K562 (cell line): ENCODE measurements at regions not wholly inside any gene's neighbourhood (a gene's known extent, or its start where the extent isn't known, plus 50 kb on each side); places are given as distances from the start of the nearest gene placed in this dataset.

Experiments
- ATAC-seq: fragments of 200-7000 bp; cut with Tn5 transposase; 3 replicates; pipeline ENCODE4 v1.9.1; 2020; ENCODE audit warnings: moderate library complexity
- BruUV-seq: library from RNA; stranded (reverse); fragments of 400-500 nt; replicated peaks from 2 replicates; lab custom pipeline; 2021; lab: Mats Ljungman, UMichigan
- CTCF ChIA-PET: fragments of 300-600 bp; formaldehyde crosslinking; extraction: SDS; loops from one replicate; lab custom pipeline; 2021; ENCODE audit warnings: low intra/inter-chr PET ratio; lab: Yijun Ruan, JAX
- POLR2A ChIA-PET: fragments of 300-600, 350-650 bp; sonication (Branson Sonifier 250); formaldehyde crosslinking; extraction: SDS; loops from one replicate; lab custom pipeline; 2021; ENCODE audit warnings: antibody characterized with exemption, inconsistent platforms; lab: Yijun Ruan, JAX
- DNase-seq, 4 experiments: peaks; one replicate each; pipeline versions ENCODE4 v3.0.0 to v3.0.0-alpha.2; 2011 to 2018; ENCODE audit warnings: low spot score in 3 of 4, mixed read lengths in 3 of 4; ENCODE audit errors: extremely low read depth in 1 of 4
- FAIRE-seq: peaks from 2 replicates; lab custom pipeline; 2011; peaks lifted over from hg19 to GRCh38; lab: Jason Lieb, UNC
- H2AFZ ChIP-seq: 2 replicates; pipeline ENCODE4 v1.6.0; 2011; ENCODE audit warnings: low read depth, low read length, control low read depth, inconsistent platforms
- H3K27ac ChIP-seq: fragments of 200-600 bp; 3 replicates; pipeline ENCODE4 v1.8.0; 2011; ENCODE audit warnings: low read depth, mild to moderate bottlenecking, control low read depth, inconsistent platforms, low read length, moderate library complexity, mixed read lengths; ENCODE audit errors: extremely low read depth
- H3K27me3 ChIP-seq, 2 experiments: fragments of 300-600 bp in 1 of 2; 2 replicates in 1 of 2; 3 replicates in 1 of 2; pipeline versions ENCODE4 v1.6.0 to v1.8.0; 2011; ENCODE audit warnings: inconsistent platforms in 2 of 2, low read length in 2 of 2, mild to moderate bottlenecking in 1 of 2, mixed read lengths in 1 of 2, moderate library complexity in 1 of 2; ENCODE audit not compliant: control insufficient read depth in 2 of 2, insufficient read depth in 2 of 2
- H3K36me3 ChIP-seq: fragments of 300-600 bp; 3 replicates; pipeline ENCODE4 v1.8.0; 2011; ENCODE audit warnings: mild to moderate bottlenecking, low read length, inconsistent platforms; ENCODE audit not compliant: control insufficient read depth, insufficient read depth
- H3K4me1 ChIP-seq, 2 experiments: fragments of 200-600 bp in 1 of 2; replicated peaks in 1 of 2; 2 replicates in 1 of 2; 3 replicates in 1 of 2; pipeline versions ENCODE4 v1.5.1 to v1.8.0; 2011; ENCODE audit warnings: inconsistent platforms in 2 of 2, low read length in 2 of 2, mild to moderate bottlenecking in 1 of 2, mixed read lengths in 1 of 2, moderate library complexity in 1 of 2; ENCODE audit not compliant: control insufficient read depth in 2 of 2, insufficient read depth in 2 of 2
- H3K4me2 ChIP-seq: 2 replicates; pipeline ENCODE4 v1.6.1; 2011; ENCODE audit warnings: low read length, control low read depth, inconsistent platforms, mixed read lengths; ENCODE audit not compliant: insufficient read depth
- H3K4me3 ChIP-seq: fragments of 200-600 bp; sonication (generic), shearing (Covaris generic); 2 replicates; pipeline ENCODE4 v1.5.1; 2016; ENCODE audit warnings: control low read depth, inconsistent platforms
- H3K79me2 ChIP-seq: fragments of 200-600 bp; 3 replicates; pipeline ENCODE4 v1.8.0; 2011; ENCODE audit warnings: low read length, inconsistent platforms; ENCODE audit not compliant: control insufficient read depth, insufficient read depth
- H3K9ac ChIP-seq, 2 experiments: 2 replicates each; pipeline versions ENCODE4 v1.6.0 to v1.6.1; 2011; ENCODE audit warnings: low read depth in 2 of 2, low read length in 2 of 2, control low read depth in 1 of 2, inconsistent platforms in 1 of 2, mild to moderate bottlenecking in 1 of 2, mixed read lengths in 1 of 2; ENCODE audit not compliant: insufficient read depth in 1 of 2
- H3K9me1 ChIP-seq: one replicate; pipeline ENCODE4 v1.6.0; 2011; ENCODE audit warnings: inconsistent platforms, mild to moderate bottlenecking, low read length, moderate library complexity; ENCODE audit not compliant: control insufficient read depth, insufficient read depth
- H3K9me3 ChIP-seq: replicated peaks from 2 replicates; pipeline ENCODE4 v1.5.1; 2011; ENCODE audit warnings: low read depth, low read length, inconsistent platforms; ENCODE audit not compliant: control insufficient read depth, insufficient read depth
- H4K20me1 ChIP-seq: replicated peaks from 2 replicates; pipeline ENCODE4 v1.6.1; 2011; ENCODE audit warnings: low read length, inconsistent platforms, mixed read lengths; ENCODE audit not compliant: control insufficient read depth, insufficient read depth
- CSDE1 ChIP-seq, 2 experiments: fragments of 450-650 bp; IDR thresholded peaks; 2 replicates each; pipeline ENCODE4 v1.6.1; 2016; ENCODE audit warnings: mild to moderate bottlenecking in 1 of 2
- MCM2 ChIP-seq: fragments of 450-650 bp; IDR thresholded peaks from 2 replicates; pipeline ENCODE4 v1.6.1; 2017; ENCODE audit warnings: low read depth, mild to moderate bottlenecking
- NFIX ChIP-seq: fragments of 250-450 bp; sonication (Bioruptor Pico); IDR thresholded peaks from 2 replicates; pipeline ENCODE4 v1.4.0; 2020; ENCODE audit warnings: low read depth, mild to moderate bottlenecking, moderate library complexity
- PHB2 ChIP-seq: fragments of 450-650 bp; IDR thresholded peaks from 2 replicates; pipeline ENCODE4 v1.6.1; 2017; ENCODE audit warnings: low read depth
- YY1 ChIP-seq, 3 experiments: IDR thresholded peaks; 2 replicates each; pipeline ENCODE4 v1.6.1; 2011; ENCODE audit warnings: low read length in 2 of 3, mild to moderate bottlenecking in 2 of 3, moderate library complexity in 2 of 3, borderline replicate concordance in 1 of 3, control low read depth in 1 of 3, low read depth in 1 of 3; ENCODE audit not compliant: insufficient read depth in 3 of 3, insufficient replicate concordance in 2 of 3, control insufficient read depth in 1 of 3, insufficient read length in 1 of 3; ENCODE audit errors: extremely low read depth in 1 of 3
- WGBS: fragments of 100-300 bp; shearing (Covaris generic); methylation state at CpG from one replicate; pipeline ENCODE4 v1.1.6; 2016; ENCODE audit warnings: low coverage, mixed read lengths; ENCODE audit not compliant: insufficient coverage; ENCODE audit errors: missing lambda C conversion rate; 5-methylcytosine and 5-hydroxymethylcytosine counted together
- in situ Hi-C: fragments of 300-500 bp; cut with MboI; formaldehyde crosslinking; loops from 4 replicates; pipeline ENCODE4 v1.15.0; 2018; ENCODE audit warnings: inconsistent platforms, mixed read lengths
- intact Hi-C: fragments of 100-400 bp; cut with micrococcal nuclease; formaldehyde crosslinking; loops from 2 replicates; pipeline ENCODE4 v1.14.2; 2022
- TF ChIP-seq, protein P1 (sequence below): sonication (generic); formaldehyde crosslinking; IDR thresholded peaks from 2 replicates; pipeline ENCODE4 v1.8.1; 2023; ENCODE audit warnings: mild to moderate bottlenecking, missing genetic modification reagents
- TF ChIP-seq, protein P2 (sequence below): sonication (generic); formaldehyde crosslinking; IDR thresholded peaks from 2 replicates; pipeline ENCODE4 v1.8.1; 2023; ENCODE audit warnings: missing genetic modification reagents, mild to moderate bottlenecking, borderline replicate concordance
- TF ChIP-seq, protein P3 (sequence below), 2 experiments: fragments of 450-650 bp; conservative IDR thresholded peaks; 2 replicates each; pipeline ENCODE4 v1.6.1; 2017; ENCODE audit warnings: mild to moderate bottlenecking in 2 of 2, moderate library complexity in 2 of 2

DNA sequence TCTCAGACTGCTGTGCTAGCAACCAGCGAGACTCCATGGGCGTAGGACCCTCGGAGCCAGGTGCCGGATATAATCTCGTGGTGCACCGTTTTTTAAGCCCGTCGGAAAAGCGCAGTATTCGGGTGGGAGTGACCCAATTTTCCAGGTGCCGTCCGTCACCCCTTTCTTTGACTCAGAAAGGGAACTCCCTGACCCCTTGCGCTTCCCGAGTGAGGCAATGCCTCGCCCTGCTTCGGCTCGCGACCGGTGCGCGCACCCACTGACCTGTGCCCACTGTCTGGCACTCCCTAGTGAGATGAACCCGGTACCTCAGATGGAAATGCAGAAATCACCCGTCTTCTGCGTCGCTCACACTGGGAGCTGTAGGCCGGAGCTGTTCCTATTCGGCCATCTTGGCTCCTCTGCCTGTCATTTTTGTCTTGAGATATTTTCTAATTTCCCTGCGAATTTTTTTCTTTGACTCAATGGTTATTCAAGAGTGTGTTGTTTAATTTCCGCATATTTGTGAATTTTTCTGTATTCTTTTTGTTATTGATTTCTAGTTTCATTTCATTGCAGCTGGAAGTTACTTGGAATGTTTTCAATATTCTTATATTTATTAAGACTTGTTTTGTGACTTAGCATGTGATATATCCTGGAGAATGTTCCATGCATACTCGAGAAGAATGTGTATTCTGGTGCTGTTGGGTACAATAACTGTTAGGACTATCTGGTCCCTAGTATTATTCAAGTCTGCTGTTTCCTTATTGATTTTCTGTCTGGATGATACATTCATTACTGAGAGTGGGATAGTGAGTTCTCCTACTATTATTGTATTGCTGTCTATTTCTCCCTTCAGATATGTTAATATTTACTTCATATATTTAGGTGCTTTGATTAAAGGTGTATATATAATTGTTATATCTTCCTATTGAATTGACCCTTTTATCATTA, 125.3 kb upstream of the ASB18 start (continued):
- TF ChIP-seq YY1 (IDR thresholded peaks at IDR 0.05; ENCODE audit: borderline replicate concordance in 1 of 3, control insufficient read depth in 1 of 3, extremely low read depth in 1 of 3, insufficient read depth in 3 of 3, insufficient read length in 1 of 3, insufficient replicate concordance in 2 of 3, low read depth in 1 of 3, low read length in 2 of 3), result peak in 1 of 3 experiments; percentile 33
- TF ChIP-seq, all 486 proteins: peak for 10; not testable (repeated sequence) for 476

DNA sequence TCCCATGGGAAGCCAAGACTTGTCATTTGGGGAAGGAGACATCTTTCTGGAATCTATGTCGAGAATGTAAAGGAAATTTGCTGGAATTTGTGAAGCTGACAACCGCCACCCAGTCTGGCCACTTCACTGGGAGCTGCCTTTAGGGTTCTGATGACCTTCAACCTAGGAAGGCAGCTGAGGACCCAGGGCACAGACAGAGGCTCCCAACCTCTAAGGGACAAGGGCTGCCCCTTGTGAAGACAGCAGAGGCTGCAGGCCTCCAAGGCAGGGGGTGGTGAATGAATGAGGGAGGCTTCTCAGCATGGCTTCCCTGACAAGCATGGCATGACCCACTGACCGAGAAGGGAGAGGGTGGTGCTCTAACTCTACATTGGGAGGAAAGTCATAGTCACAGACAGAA, 128.9 kb upstream of the ASB18 start:
- no peaks in the 10 kb centered on the region for H3K9me3 ChIP-seq
- H3K79me2 ChIP-seq, result no peaks in the 10 kb centered on the region
- POLR2A ChIA-PET, result no interaction called here
- no peak overlapping the region for H3K4me3 ChIP-seq
- FAIRE-seq (no peak), ATAC-seq (no peak), DNase-seq (no peak)
- no peak overlapping the region for H2AFZ ChIP-seq
- H3K27me3 ChIP-seq, result peaks cover 0 to 11% of the 10 kb centered on the region in 2 experiments; a peak in 2 of 5 replicates
- CTCF ChIA-PET, result no interaction called here
- H3K27ac ChIP-seq, result no peak overlapping the region
- BruUV-seq, result no TSS peak
- no peaks in the 10 kb centered on the region for H3K4me1 ChIP-seq
- in situ Hi-C loops, result no loop called here
- H4K20me1 ChIP-seq, result no peaks in the 10 kb centered on the region
- intact Hi-C loops, result no loop called here
- H3K4me2 ChIP-seq, result no peak overlapping the region
- no peaks in the 10 kb centered on the region for H3K36me3 ChIP-seq
- H3K9me1 ChIP-seq, result no peaks in the 10 kb centered on the region
- 0% methylated on average over 3 of the region's 3 CpGs for WGBS
- H3K9ac ChIP-seq, result no peak overlapping the region
- TF ChIP-seq, protein P1, sequence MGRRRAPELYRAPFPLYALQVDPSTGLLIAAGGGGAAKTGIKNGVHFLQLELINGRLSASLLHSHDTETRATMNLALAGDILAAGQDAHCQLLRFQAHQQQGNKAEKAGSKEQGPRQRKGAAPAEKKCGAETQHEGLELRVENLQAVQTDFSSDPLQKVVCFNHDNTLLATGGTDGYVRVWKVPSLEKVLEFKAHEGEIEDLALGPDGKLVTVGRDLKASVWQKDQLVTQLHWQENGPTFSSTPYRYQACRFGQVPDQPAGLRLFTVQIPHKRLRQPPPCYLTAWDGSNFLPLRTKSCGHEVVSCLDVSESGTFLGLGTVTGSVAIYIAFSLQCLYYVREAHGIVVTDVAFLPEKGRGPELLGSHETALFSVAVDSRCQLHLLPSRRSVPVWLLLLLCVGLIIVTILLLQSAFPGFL, result no peak
- TF ChIP-seq PHB2 (no peak), CSDE1 (IDR thresholded peaks at IDR 0.05) (no peak), MCM2 (no peak), NFIX (CRISPR knock-in tag) (no peak)
- TF ChIP-seq, protein P2, sequence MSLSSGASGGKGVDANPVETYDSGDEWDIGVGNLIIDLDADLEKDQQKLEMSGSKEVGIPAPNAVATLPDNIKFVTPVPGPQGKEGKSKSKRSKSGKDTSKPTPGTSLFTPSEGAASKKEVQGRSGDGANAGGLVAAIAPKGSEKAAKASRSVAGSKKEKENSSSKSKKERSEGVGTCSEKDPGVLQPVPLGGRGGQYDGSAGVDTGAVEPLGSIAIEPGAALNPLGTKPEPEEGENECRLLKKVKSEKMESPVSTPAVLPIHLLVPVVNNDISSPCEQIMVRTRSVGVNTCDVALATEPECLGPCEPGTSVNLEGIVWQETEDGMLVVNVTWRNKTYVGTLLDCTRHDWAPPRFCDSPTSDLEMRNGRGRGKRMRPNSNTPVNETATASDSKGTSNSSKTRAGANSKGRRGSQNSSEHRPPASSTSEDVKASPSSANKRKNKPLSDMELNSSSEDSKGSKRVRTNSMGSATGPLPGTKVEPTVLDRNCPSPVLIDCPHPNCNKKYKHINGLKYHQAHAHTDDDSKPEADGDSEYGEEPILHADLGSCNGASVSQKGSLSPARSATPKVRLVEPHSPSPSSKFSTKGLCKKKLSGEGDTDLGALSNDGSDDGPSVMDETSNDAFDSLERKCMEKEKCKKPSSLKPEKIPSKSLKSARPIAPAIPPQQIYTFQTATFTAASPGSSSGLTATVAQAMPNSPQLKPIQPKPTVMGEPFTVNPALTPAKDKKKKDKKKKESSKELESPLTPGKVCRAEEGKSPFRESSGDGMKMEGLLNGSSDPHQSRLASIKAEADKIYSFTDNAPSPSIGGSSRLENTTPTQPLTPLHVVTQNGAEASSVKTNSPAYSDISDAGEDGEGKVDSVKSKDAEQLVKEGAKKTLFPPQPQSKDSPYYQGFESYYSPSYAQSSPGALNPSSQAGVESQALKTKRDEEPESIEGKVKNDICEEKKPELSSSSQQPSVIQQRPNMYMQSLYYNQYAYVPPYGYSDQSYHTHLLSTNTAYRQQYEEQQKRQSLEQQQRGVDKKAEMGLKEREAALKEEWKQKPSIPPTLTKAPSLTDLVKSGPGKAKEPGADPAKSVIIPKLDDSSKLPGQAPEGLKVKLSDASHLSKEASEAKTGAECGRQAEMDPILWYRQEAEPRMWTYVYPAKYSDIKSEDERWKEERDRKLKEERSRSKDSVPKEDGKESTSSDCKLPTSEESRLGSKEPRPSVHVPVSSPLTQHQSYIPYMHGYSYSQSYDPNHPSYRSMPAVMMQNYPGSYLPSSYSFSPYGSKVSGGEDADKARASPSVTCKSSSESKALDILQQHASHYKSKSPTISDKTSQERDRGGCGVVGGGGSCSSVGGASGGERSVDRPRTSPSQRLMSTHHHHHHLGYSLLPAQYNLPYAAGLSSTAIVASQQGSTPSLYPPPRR (CRISPR knock-in tag), result no peak
- TF ChIP-seq, protein P3, sequence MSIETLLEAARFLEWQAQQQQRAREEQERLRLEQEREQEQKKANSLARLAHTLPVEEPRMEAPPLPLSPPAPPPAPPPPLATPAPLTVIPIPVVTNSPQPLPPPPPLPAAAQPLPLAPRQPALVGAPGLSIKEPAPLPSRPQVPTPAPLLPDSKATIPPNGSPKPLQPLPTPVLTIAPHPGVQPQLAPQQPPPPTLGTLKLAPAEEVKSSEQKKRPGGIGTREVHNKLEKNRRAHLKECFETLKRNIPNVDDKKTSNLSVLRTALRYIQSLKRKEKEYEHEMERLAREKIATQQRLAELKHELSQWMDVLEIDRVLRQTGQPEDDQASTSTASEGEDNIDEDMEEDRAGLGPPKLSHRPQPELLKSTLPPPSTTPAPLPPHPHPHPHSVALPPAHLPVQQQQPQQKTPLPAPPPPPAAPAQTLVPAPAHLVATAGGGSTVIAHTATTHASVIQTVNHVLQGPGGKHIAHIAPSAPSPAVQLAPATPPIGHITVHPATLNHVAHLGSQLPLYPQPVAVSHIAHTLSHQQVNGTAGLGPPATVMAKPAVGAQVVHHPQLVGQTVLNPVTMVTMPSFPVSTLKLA (conservative IDR thresholded peaks at IDR 0.05), result no peak
